H1 (cell line): ENCODE measurements at regions not wholly inside any gene's neighbourhood (a gene's known extent, or its start where the extent isn't known, plus 50 kb on each side); places are given as distances from the start of the nearest gene placed in this dataset.

Experiments
- CTCF ChIA-PET: fragments of 300-600 bp; sonication (Branson Sonifier 250); formaldehyde crosslinking; loops from one replicate; lab custom pipeline; 2021; ENCODE audit not compliant: partially characterized antibody; lab: Charles Lee
- POLR2A ChIA-PET: fragments of 300-600 bp; sonication (Branson Sonifier 250); formaldehyde crosslinking; loops from one replicate; lab custom pipeline; 2021; ENCODE audit warnings: inconsistent platforms; ENCODE audit not compliant: partially characterized antibody; lab: Charles Lee
- DNase-seq, 2 experiments: peaks; one replicate each; pipeline versions ENCODE4 v3.0.0 to v3.0.0-alpha.2; 2010 to 2022; ENCODE audit warnings: low spot score in 2 of 2, low read depth in 1 of 2, mixed read lengths in 1 of 2
- FAIRE-seq: peaks from 2 replicates; lab custom pipeline; 2011; peaks lifted over from hg19 to GRCh38; lab: Jason Lieb, UNC
- H2AFZ ChIP-seq: 2 replicates; pipeline ENCODE4 v1.8.1; 2012; ENCODE audit warnings: low read length, inconsistent platforms
- H2AK5ac ChIP-seq: 2 replicates; pipeline ENCODE4 v1.6.1; 2013; ENCODE audit warnings: low read depth, low read length
- H2BK120ac ChIP-seq: replicated peaks from 2 replicates; pipeline ENCODE3; 2013; ENCODE audit warnings: low read depth, low read length, inconsistent platforms
- H2BK12ac ChIP-seq: 2 replicates; pipeline ENCODE4 v1.6.1; 2013; ENCODE audit warnings: low read depth, low read length
- H2BK15ac ChIP-seq: 2 replicates; pipeline ENCODE4 v1.6.1; 2013; ENCODE audit warnings: low read length
- H2BK20ac ChIP-seq: 2 replicates; pipeline ENCODE4 v1.6.1; 2013; ENCODE audit warnings: low read length
- H2BK5ac ChIP-seq: 2 replicates; pipeline ENCODE4 v1.6.1; 2013; ENCODE audit warnings: low read depth, low read length
- H3K14ac ChIP-seq: 2 replicates; pipeline ENCODE4 v1.6.1; 2013; ENCODE audit warnings: inconsistent platforms; ENCODE audit not compliant: insufficient read length
- H3K18ac ChIP-seq: 2 replicates; pipeline ENCODE4 v1.6.1; 2013; ENCODE audit warnings: low read length; ENCODE audit errors: extremely low read depth
- H3K23ac ChIP-seq: 2 replicates; pipeline ENCODE4 v1.6.1; 2013; ENCODE audit warnings: inconsistent platforms; ENCODE audit not compliant: insufficient read length
- H3K23me2 ChIP-seq: 2 replicates; pipeline ENCODE4 v1.6.1; 2013; ENCODE audit warnings: low read depth, low read length
- H3K27ac ChIP-seq: 2 replicates; pipeline ENCODE4 v1.6.1; 2011; ENCODE audit warnings: low read depth, low read length, inconsistent platforms
- H3K27me3 ChIP-seq, 4 experiments: replicated peaks in 1 of 4; 1 replicate in 1 of 4; 2 replicates in 3 of 4; pipeline versions ENCODE4 v1.6.1 to v1.8.1; 2011 to 2013; ENCODE audit warnings: low read length in 3 of 4, mild to moderate bottlenecking in 3 of 4, inconsistent platforms in 2 of 4, mixed read lengths in 2 of 4, moderate library complexity in 1 of 4; ENCODE audit not compliant: control insufficient read depth in 3 of 4, insufficient read depth in 3 of 4; ENCODE audit errors: extremely low read depth in 1 of 4
- H3K36me3 ChIP-seq, 4 experiments: 2 replicates each; pipeline versions ENCODE4 v1.6.1 to v1.8.1; 2011 to 2013; ENCODE audit warnings: mild to moderate bottlenecking in 4 of 4, low read length in 3 of 4, moderate library complexity in 2 of 4, control low read depth in 1 of 4, inconsistent platforms in 1 of 4; ENCODE audit not compliant: insufficient read depth in 4 of 4, control insufficient read depth in 2 of 4
- H3K4ac ChIP-seq: replicated peaks from 2 replicates; pipeline ENCODE3; 2013; ENCODE audit warnings: low read length, low read depth, mixed read lengths, inconsistent platforms; ENCODE audit not compliant: insufficient read length
- H3K4me1 ChIP-seq, 4 experiments: replicated peaks in 1 of 4; 1 replicate in 1 of 4; 2 replicates in 3 of 4; pipeline versions ENCODE4 v1.6.1 to v1.8.1; 2011 to 2013; ENCODE audit warnings: low read length in 3 of 4, inconsistent platforms in 2 of 4, mixed read lengths in 1 of 4; ENCODE audit not compliant: insufficient read depth in 4 of 4, control insufficient read depth in 3 of 4
- H3K4me2 ChIP-seq, 2 experiments: 2 replicates each; pipeline versions ENCODE4 v1.6.1 to v1.8.1; 2011 to 2013; ENCODE audit warnings: low read depth in 2 of 2, low read length in 2 of 2, control low read depth in 1 of 2, inconsistent platforms in 1 of 2, mild to moderate bottlenecking in 1 of 2; ENCODE audit not compliant: insufficient read depth in 1 of 2
- H3K4me3 ChIP-seq, 4 experiments: fragments of 200-600, 300-600 bp in 1 of 4; sonication (generic), shearing (Covaris generic), sonication (Bioruptor Twin) in 1 of 4; 2 replicates each; pipeline versions ENCODE4 v1.5.1 to v1.8.1; 2011 to 2016; ENCODE audit warnings: low read length in 4 of 4, low read depth in 3 of 4, control low read depth in 2 of 4, inconsistent platforms in 2 of 4, mild to moderate bottlenecking in 2 of 4, mixed read lengths in 1 of 4, moderate library complexity in 1 of 4; ENCODE audit not compliant: insufficient read depth in 2 of 4; ENCODE audit errors: extremely low read depth in 1 of 4
- H3K56ac ChIP-seq: replicated peaks from 2 replicates; pipeline ENCODE3; 2013; ENCODE audit warnings: low read depth, mild to moderate bottlenecking, mixed read lengths, low read length, inconsistent platforms; ENCODE audit not compliant: insufficient read length
- H3K79me1 ChIP-seq: 2 replicates; pipeline ENCODE4 v1.6.1; 2013; ENCODE audit warnings: low read depth, low read length, control low read depth
- H3K79me2 ChIP-seq, 2 experiments: 2 replicates each; pipeline versions ENCODE4 v1.6.1 to v1.8.1; 2012 to 2013; ENCODE audit warnings: low read length in 2 of 2, mild to moderate bottlenecking in 2 of 2, inconsistent platforms in 1 of 2; ENCODE audit not compliant: insufficient read depth in 2 of 2, control insufficient read depth in 1 of 2
- H3K9ac ChIP-seq, 4 experiments: replicated peaks in 1 of 4; 1 replicate in 1 of 4; 2 replicates in 3 of 4; pipeline versions ENCODE4 v1.6.1 to v1.8.1; 2011 to 2013; ENCODE audit warnings: low read depth in 3 of 4, low read length in 3 of 4, control low read depth in 2 of 4, mild to moderate bottlenecking in 2 of 4, moderate library complexity in 2 of 4, inconsistent platforms in 1 of 4; ENCODE audit errors: extremely low read depth in 1 of 4
- H3K9me3 ChIP-seq, 2 experiments: 2 replicates each; pipeline versions ENCODE4 v1.6.1 to v1.8.1; 2012 to 2013; ENCODE audit warnings: mild to moderate bottlenecking in 2 of 2, moderate library complexity in 2 of 2, control low read depth in 1 of 2, inconsistent platforms in 1 of 2, low read depth in 1 of 2, low read length in 1 of 2, mixed read lengths in 1 of 2; ENCODE audit not compliant: insufficient read depth in 2 of 2
- H4K20me1 ChIP-seq, 2 experiments: replicated peaks in 1 of 2; 2 replicates each; pipeline versions ENCODE3 to v1.8.1; 2011 to 2013; ENCODE audit warnings: inconsistent platforms in 2 of 2, low read length in 2 of 2, mild to moderate bottlenecking in 1 of 2; ENCODE audit not compliant: insufficient read depth in 2 of 2, control insufficient read depth in 1 of 2
- H4K5ac ChIP-seq: 2 replicates; pipeline ENCODE4 v1.6.1; 2013; ENCODE audit warnings: low read length, low read depth, mixed read lengths, inconsistent platforms; ENCODE audit not compliant: insufficient read length
- H4K8ac ChIP-seq: 2 replicates; pipeline ENCODE4 v1.8.0; 2013; ENCODE audit warnings: mild to moderate bottlenecking, moderate library complexity, low read length, inconsistent platforms; ENCODE audit not compliant: insufficient read depth; ENCODE audit errors: extremely low read depth
- H4K91ac ChIP-seq: replicated peaks from 2 replicates; pipeline ENCODE3; 2013; ENCODE audit warnings: low read length, mixed read lengths, inconsistent platforms; ENCODE audit not compliant: insufficient read length
- EGR1 ChIP-seq: IDR thresholded peaks from 2 replicates; pipeline ENCODE4 v1.6.1; 2011; ENCODE audit warnings: low read depth, low read length, borderline replicate concordance
- EP300 ChIP-seq, 2 experiments: IDR thresholded peaks; 1 replicate in 1 of 2; 2 replicates in 1 of 2; pipeline ENCODE4 v1.6.1; 2011 to 2012; ENCODE audit warnings: low read depth in 2 of 2, low read length in 2 of 2, mild to moderate bottlenecking in 2 of 2, borderline replicate concordance in 1 of 2, inconsistent platforms in 1 of 2, moderate library complexity in 1 of 2
- EZH2 ChIP-seq: fragments of 200-600 bp; sonication (generic); IDR thresholded peaks from 2 replicates; pipeline ENCODE4 v1.7.1; 2012; ENCODE audit warnings: low read depth, mild to moderate bottlenecking, moderate library complexity, low read length, inconsistent platforms; ENCODE audit not compliant: severe bottlenecking
- GTF2F1 ChIP-seq: IDR thresholded peaks from 2 replicates; pipeline ENCODE4 v1.6.1; 2012; ENCODE audit warnings: low read depth, low read length, improper control_type of control experiment, borderline replicate concordance
- KDM4A ChIP-seq: IDR thresholded peaks from one replicate; pipeline ENCODE4 v1.7.1; 2012; ENCODE audit warnings: low read depth, mild to moderate bottlenecking, moderate library complexity, low read length, inconsistent platforms; ENCODE audit not compliant: severe bottlenecking
- KDM5A ChIP-seq: fragments of 200-600 bp; IDR thresholded peaks from 2 replicates; pipeline ENCODE4 v1.7.1; 2012; ENCODE audit warnings: mild to moderate bottlenecking, low read length, inconsistent platforms, mixed read lengths
- MAX ChIP-seq: IDR thresholded peaks from 2 replicates; pipeline ENCODE4 v1.6.1; 2012; ENCODE audit warnings: inconsistent platforms
- RBBP5 ChIP-seq: IDR thresholded peaks from 2 replicates; pipeline ENCODE4 v1.7.1; 2012; ENCODE audit warnings: low read depth, mild to moderate bottlenecking, inconsistent platforms, low read length, moderate library complexity, borderline replicate concordance
- SP1 ChIP-seq: IDR thresholded peaks from 2 replicates; pipeline ENCODE4 v1.6.1; 2011; ENCODE audit warnings: low read depth, low read length
- SRF ChIP-seq: IDR thresholded peaks from 2 replicates; pipeline ENCODE4 v1.6.1; 2011; ENCODE audit warnings: mild to moderate bottlenecking, low read depth, low read length, moderate library complexity
- SUZ12 ChIP-seq: fragments of 200-600 bp; sonication (generic); IDR thresholded peaks from 2 replicates; pipeline ENCODE4 v1.6.1; 2012; ENCODE audit warnings: mild to moderate bottlenecking, inconsistent platforms, low read length, moderate library complexity, mixed read lengths
- TAF7 ChIP-seq: optimal IDR thresholded peaks from 2 replicates; pipeline ENCODE3; 2011; ENCODE audit warnings: low read depth, mild to moderate bottlenecking, inconsistent platforms, low read length, moderate library complexity, borderline replicate concordance
- TBP ChIP-seq: IDR thresholded peaks from 2 replicates; pipeline ENCODE4 v1.6.1; 2011; ENCODE audit warnings: low read depth, low read length, improper control_type of control experiment
- TCF12 ChIP-seq: IDR thresholded peaks from 2 replicates; pipeline ENCODE4 v1.6.1; 2011; ENCODE audit warnings: low read depth, mild to moderate bottlenecking, low read length
- ZNF274 ChIP-seq: IDR thresholded peaks from 2 replicates; pipeline ENCODE4 v1.7.0; 2012; ENCODE audit warnings: low read length, borderline replicate concordance; ENCODE audit errors: extremely low read depth
- WGBS, 2 experiments: shearing (Covaris generic) in 1 of 2; methylation state at CpG; one replicate each; pipeline versions ENCODE4 v1.1.6 to v1.1.7; 2013 to 2015; ENCODE audit warnings: low lambda C conversion rate in 2 of 2, mixed read lengths in 2 of 2, inconsistent platforms in 1 of 2, low coverage in 1 of 2, missing lambda C conversion rate in 1 of 2; ENCODE audit not compliant: insufficient replicate concordance in 2 of 2, insufficient coverage in 1 of 2, insufficient read length in 1 of 2; ENCODE audit errors: extremely low coverage in 1 of 2, missing lambda C conversion rate in 1 of 2; 5-methylcytosine and 5-hydroxymethylcytosine counted together

GRCh38 chr6:140049251-140049650 is 674.8 kb upstream of the CITED2 start:
- Histone ChIP-seq H4K8ac (no peak overlapping the region), H3K79me2 (no peaks in the 10 kb centered on the region), H3K9ac (no peak overlapping the region), H2BK15ac (no peak overlapping the region), H3K4me1 (peaks cover 1 to 12% (median 12%) of the 10 kb centered on the region in 4 experiments; a peak in 4 of 7 replicates), H3K23me2 (0 out of 2 replicates have a peak, but pooled peaks cover 2% of the 10 kb centered on the region), H3K36me3 (no peaks in the 10 kb centered on the region), H3K4ac (no peak overlapping the region), H3K56ac (no peak overlapping the region), H2BK120ac (no peak overlapping the region), H3K27me3 (no peaks in the 10 kb centered on the region), H3K4me3 (no peak overlapping the region), H4K5ac (no peak overlapping the region), H2BK12ac (no peak overlapping the region), H4K20me1 (no peaks in the 10 kb centered on the region), H3K27ac (no peak overlapping the region), H3K18ac (no peak overlapping the region), H3K23ac (no peak overlapping the region), H2AFZ (no peak overlapping the region), H4K91ac (no peak overlapping the region), H2BK20ac (no peak overlapping the region), H2BK5ac (no peak overlapping the region), H3K4me2 (no peak overlapping the region), H3K79me1 (no peaks in the 10 kb centered on the region; the same call in 1 of the 2 replicates), H3K14ac (no peak overlapping the region), H2AK5ac (no peak overlapping the region), H3K9me3 (no peaks in the 10 kb centered on the region)
- FAIRE-seq (no peak), DNase-seq (no peak)
- POLR2A ChIA-PET: no interaction called here
- WGBS, 2 experiments: 97% methylated on average over 2 of the region's 2 CpGs; no CpG with 5 or more reads in 1 of the 2 experiments
- CTCF ChIA-PET: interaction anchor here (1.8 kb wide), 1 partner anchor 128 kb away, joined by 3 read pairs; no protein-coding TSS in a partner anchor
- TF ChIP-seq RBBP5: no peak
- no peak for TF ChIP-seq GTF2F1
- no peak for TF ChIP-seq ZNF274
- no peak for TF ChIP-seq EGR1
- TF ChIP-seq EP300 (IDR thresholded peaks at IDR 0.05; ENCODE audit: borderline replicate concordance in 1 of 2, low read depth in 2 of 2, low read length in 2 of 2): no peak
- no peak for TF ChIP-seq SRF
- no peak for TF ChIP-seq KDM5A
- TF ChIP-seq SUZ12: no peak
- no peak for TF ChIP-seq TAF7
- TF ChIP-seq MAX: no peak
- no peak for TF ChIP-seq EZH2
- TF ChIP-seq KDM4A: no peak
- TF ChIP-seq SP1: no peak
- TF ChIP-seq TBP: no peak
- TF ChIP-seq TCF12: no peak
